Esophagus squamous epithelium (tissue), 4 donors: ENCODE measurements at regions not wholly inside any gene's neighbourhood (a gene's known extent, or its start where the extent isn't known, plus 50 kb on each side); places are given as distances from the start of the nearest gene placed in this dataset.
"Not testable (repeated sequence)": the region's sequence is repeated elsewhere in the genome, so short reads cannot be mapped to it uniquely, and the experiment has no call there.

ENCODE experiments used
- CTCF ChIP-seq, 6 experiments: fragments of 450-650 bp in 4 of 6; fragments of 200-600 bp in 2 of 6; sonication (generic) in 2 of 6; IDR thresholded peaks; one replicate each; pipeline ENCODE4 v1.5.1; 2016 to 2019; ENCODE audit warnings: antibody characterized with exemption in 6 of 6, mild to moderate bottlenecking in 4 of 6, moderate library complexity in 4 of 6
- POLR2A ChIP-seq, 4 donors: fragments of 450-650 bp; IDR thresholded peaks; one replicate each; pipeline ENCODE4 v1.6.1; 2017; ENCODE audit warnings: antibody characterized with exemption in 4 of 4, mild to moderate bottlenecking in 4 of 4, moderate library complexity in 3 of 4

GRCh38 chr13:69615055-69615454 lies 492.6 kb upstream of the ATXN8OS start:
- TF ChIP-seq CTCF, POLR2A (IDR thresholded peaks at IDR 0.05): not testable (repeated sequence)
